HG03097 (cell line): ENCODE measurements at regions not wholly inside any gene's neighbourhood (a gene's known extent, or its start where the extent isn't known, plus 50 kb on each side); places are given as distances from the start of the nearest gene placed in this dataset.

Experiments
- ATAC-seq: cut with Tn5 transposase; IDR thresholded peaks from one replicate; pipeline ENCODE4 v1.9.1; 2021; ENCODE audit not compliant: unreplicated experiment, low FRiP score

- no peak for ATAC-seq
Observed at GRCh38 chr7:91514591-91514990, 250.4 kb downstream of the FZD1 start.

GRCh38 chr7:91515961-91516360 is 251.7 kb downstream of the FZD1 start:
- ATAC-seq = no peak

- ATAC-seq = no peak
Observed at GRCh38 chr7:91517201-91517785, 253.1 kb downstream of the FZD1 start.

- no peak for ATAC-seq
Observed at GRCh38 chr7:91518058-91518457, 253.8 kb downstream of the FZD1 start.

- no peak for ATAC-seq
Observed at GRCh38 chr7:91519241-91520158, 255.3 kb downstream of the FZD1 start.

- no peak for ATAC-seq
Observed at GRCh38 chr7:91520645-91521044, 256.4 kb downstream of the FZD1 start.

GRCh38 chr7:91526404-91526803 is 262.2 kb downstream of the FZD1 start:
- no peak for ATAC-seq

- ATAC-seq = no peak
Observed at GRCh38 chr7:91527460-91527859, 263.2 kb downstream of the FZD1 start.

GRCh38 chr7:91533996-91534395 is 269.8 kb downstream of the FZD1 start:
- ATAC-seq = no peak

- ATAC-seq = no peak
Observed at GRCh38 chr7:91537260-91538152, 273.3 kb downstream of the FZD1 start.

- no peak for ATAC-seq
Observed at GRCh38 chr7:91541641-91542040, 277.4 kb downstream of the FZD1 start.

- ATAC-seq = no peak
Observed at GRCh38 chr7:91543646-91544045, 279.4 kb downstream of the FZD1 start.

GRCh38 chr7:91549878-91550277 is 285.6 kb downstream of the FZD1 start:
- ATAC-seq = no peak

GRCh38 chr7:91550931-91551330 is 286.7 kb downstream of the FZD1 start:
- ATAC-seq = no peak

GRCh38 chr7:91551377-91552175 is 287.3 kb downstream of the FZD1 start:
- no peak for ATAC-seq

GRCh38 chr7:91553410-91553895 is 289.2 kb downstream of the FZD1 start:
- ATAC-seq = no peak

GRCh38 chr7:91554883-91555282 is 290.6 kb downstream of the FZD1 start:
- no peak for ATAC-seq

GRCh38 chr7:91556239-91556638 is 292.0 kb downstream of the FZD1 start:
- no peak for ATAC-seq

- ATAC-seq = no peak
Observed at GRCh38 chr7:91556956-91557650, 292.9 kb downstream of the FZD1 start.
